H1 (cell line): ENCODE measurements at regions not wholly inside any gene's neighbourhood (a gene's known extent, or its start where the extent isn't known, plus 50 kb on each side); places are given as distances from the start of the nearest gene placed in this dataset.

Source experiments
- CTCF ChIA-PET: fragments of 300-600 bp; sonication (Branson Sonifier 250); formaldehyde crosslinking; loops from one replicate; lab custom pipeline; 2021; ENCODE audit not compliant: partially characterized antibody; lab: Charles Lee
- POLR2A ChIA-PET: fragments of 300-600 bp; sonication (Branson Sonifier 250); formaldehyde crosslinking; loops from one replicate; lab custom pipeline; 2021; ENCODE audit warnings: inconsistent platforms; ENCODE audit not compliant: partially characterized antibody; lab: Charles Lee
- DNase-seq, 2 experiments: peaks; one replicate each; pipeline versions ENCODE4 v3.0.0 to v3.0.0-alpha.2; 2010 to 2022; ENCODE audit warnings: low spot score in 2 of 2, low read depth in 1 of 2, mixed read lengths in 1 of 2
- FAIRE-seq: peaks from 2 replicates; lab custom pipeline; 2011; peaks lifted over from hg19 to GRCh38; lab: Jason Lieb, UNC
- H2AFZ ChIP-seq: 2 replicates; pipeline ENCODE4 v1.8.1; 2012; ENCODE audit warnings: low read length, inconsistent platforms
- H2AK5ac ChIP-seq: 2 replicates; pipeline ENCODE4 v1.6.1; 2013; ENCODE audit warnings: low read depth, low read length
- H2BK120ac ChIP-seq: replicated peaks from 2 replicates; pipeline ENCODE3; 2013; ENCODE audit warnings: low read depth, low read length, inconsistent platforms
- H2BK12ac ChIP-seq: 2 replicates; pipeline ENCODE4 v1.6.1; 2013; ENCODE audit warnings: low read depth, low read length
- H2BK15ac ChIP-seq: 2 replicates; pipeline ENCODE4 v1.6.1; 2013; ENCODE audit warnings: low read length
- H2BK20ac ChIP-seq: 2 replicates; pipeline ENCODE4 v1.6.1; 2013; ENCODE audit warnings: low read length
- H2BK5ac ChIP-seq: 2 replicates; pipeline ENCODE4 v1.6.1; 2013; ENCODE audit warnings: low read depth, low read length
- H3K14ac ChIP-seq: 2 replicates; pipeline ENCODE4 v1.6.1; 2013; ENCODE audit warnings: inconsistent platforms; ENCODE audit not compliant: insufficient read length
- H3K18ac ChIP-seq: 2 replicates; pipeline ENCODE4 v1.6.1; 2013; ENCODE audit warnings: low read length; ENCODE audit errors: extremely low read depth
- H3K23ac ChIP-seq: 2 replicates; pipeline ENCODE4 v1.6.1; 2013; ENCODE audit warnings: inconsistent platforms; ENCODE audit not compliant: insufficient read length
- H3K23me2 ChIP-seq: 2 replicates; pipeline ENCODE4 v1.6.1; 2013; ENCODE audit warnings: low read depth, low read length
- H3K27ac ChIP-seq: 2 replicates; pipeline ENCODE4 v1.6.1; 2011; ENCODE audit warnings: low read depth, low read length, inconsistent platforms
- H3K27me3 ChIP-seq, 4 experiments: replicated peaks in 1 of 4; 1 replicate in 1 of 4; 2 replicates in 3 of 4; pipeline versions ENCODE4 v1.6.1 to v1.8.1; 2011 to 2013; ENCODE audit warnings: low read length in 3 of 4, mild to moderate bottlenecking in 3 of 4, inconsistent platforms in 2 of 4, mixed read lengths in 2 of 4, moderate library complexity in 1 of 4; ENCODE audit not compliant: control insufficient read depth in 3 of 4, insufficient read depth in 3 of 4; ENCODE audit errors: extremely low read depth in 1 of 4
- H3K36me3 ChIP-seq, 4 experiments: 2 replicates each; pipeline versions ENCODE4 v1.6.1 to v1.8.1; 2011 to 2013; ENCODE audit warnings: mild to moderate bottlenecking in 4 of 4, low read length in 3 of 4, moderate library complexity in 2 of 4, control low read depth in 1 of 4, inconsistent platforms in 1 of 4; ENCODE audit not compliant: insufficient read depth in 4 of 4, control insufficient read depth in 2 of 4
- H3K4ac ChIP-seq: replicated peaks from 2 replicates; pipeline ENCODE3; 2013; ENCODE audit warnings: low read length, low read depth, mixed read lengths, inconsistent platforms; ENCODE audit not compliant: insufficient read length
- H3K4me1 ChIP-seq, 4 experiments: replicated peaks in 1 of 4; 1 replicate in 1 of 4; 2 replicates in 3 of 4; pipeline versions ENCODE4 v1.6.1 to v1.8.1; 2011 to 2013; ENCODE audit warnings: low read length in 3 of 4, inconsistent platforms in 2 of 4, mixed read lengths in 1 of 4; ENCODE audit not compliant: insufficient read depth in 4 of 4, control insufficient read depth in 3 of 4
- H3K4me2 ChIP-seq, 2 experiments: 2 replicates each; pipeline versions ENCODE4 v1.6.1 to v1.8.1; 2011 to 2013; ENCODE audit warnings: low read depth in 2 of 2, low read length in 2 of 2, control low read depth in 1 of 2, inconsistent platforms in 1 of 2, mild to moderate bottlenecking in 1 of 2; ENCODE audit not compliant: insufficient read depth in 1 of 2
- H3K4me3 ChIP-seq, 4 experiments: fragments of 200-600, 300-600 bp in 1 of 4; sonication (generic), shearing (Covaris generic), sonication (Bioruptor Twin) in 1 of 4; 2 replicates each; pipeline versions ENCODE4 v1.5.1 to v1.8.1; 2011 to 2016; ENCODE audit warnings: low read length in 4 of 4, low read depth in 3 of 4, control low read depth in 2 of 4, inconsistent platforms in 2 of 4, mild to moderate bottlenecking in 2 of 4, mixed read lengths in 1 of 4, moderate library complexity in 1 of 4; ENCODE audit not compliant: insufficient read depth in 2 of 4; ENCODE audit errors: extremely low read depth in 1 of 4
- H3K56ac ChIP-seq: replicated peaks from 2 replicates; pipeline ENCODE3; 2013; ENCODE audit warnings: low read depth, mild to moderate bottlenecking, mixed read lengths, low read length, inconsistent platforms; ENCODE audit not compliant: insufficient read length
- H3K79me1 ChIP-seq: 2 replicates; pipeline ENCODE4 v1.6.1; 2013; ENCODE audit warnings: low read depth, low read length, control low read depth
- H3K79me2 ChIP-seq, 2 experiments: 2 replicates each; pipeline versions ENCODE4 v1.6.1 to v1.8.1; 2012 to 2013; ENCODE audit warnings: low read length in 2 of 2, mild to moderate bottlenecking in 2 of 2, inconsistent platforms in 1 of 2; ENCODE audit not compliant: insufficient read depth in 2 of 2, control insufficient read depth in 1 of 2
- H3K9ac ChIP-seq, 4 experiments: replicated peaks in 1 of 4; 1 replicate in 1 of 4; 2 replicates in 3 of 4; pipeline versions ENCODE4 v1.6.1 to v1.8.1; 2011 to 2013; ENCODE audit warnings: low read depth in 3 of 4, low read length in 3 of 4, control low read depth in 2 of 4, mild to moderate bottlenecking in 2 of 4, moderate library complexity in 2 of 4, inconsistent platforms in 1 of 4; ENCODE audit errors: extremely low read depth in 1 of 4
- H3K9me3 ChIP-seq, 2 experiments: 2 replicates each; pipeline versions ENCODE4 v1.6.1 to v1.8.1; 2012 to 2013; ENCODE audit warnings: mild to moderate bottlenecking in 2 of 2, moderate library complexity in 2 of 2, control low read depth in 1 of 2, inconsistent platforms in 1 of 2, low read depth in 1 of 2, low read length in 1 of 2, mixed read lengths in 1 of 2; ENCODE audit not compliant: insufficient read depth in 2 of 2
- H4K20me1 ChIP-seq, 2 experiments: replicated peaks in 1 of 2; 2 replicates each; pipeline versions ENCODE3 to v1.8.1; 2011 to 2013; ENCODE audit warnings: inconsistent platforms in 2 of 2, low read length in 2 of 2, mild to moderate bottlenecking in 1 of 2; ENCODE audit not compliant: insufficient read depth in 2 of 2, control insufficient read depth in 1 of 2
- H4K5ac ChIP-seq: 2 replicates; pipeline ENCODE4 v1.6.1; 2013; ENCODE audit warnings: low read length, low read depth, mixed read lengths, inconsistent platforms; ENCODE audit not compliant: insufficient read length
- H4K8ac ChIP-seq: 2 replicates; pipeline ENCODE4 v1.8.0; 2013; ENCODE audit warnings: mild to moderate bottlenecking, moderate library complexity, low read length, inconsistent platforms; ENCODE audit not compliant: insufficient read depth; ENCODE audit errors: extremely low read depth
- H4K91ac ChIP-seq: replicated peaks from 2 replicates; pipeline ENCODE3; 2013; ENCODE audit warnings: low read length, mixed read lengths, inconsistent platforms; ENCODE audit not compliant: insufficient read length
- ATF3 ChIP-seq: IDR thresholded peaks from 2 replicates; pipeline ENCODE4 v1.6.1; 2011; ENCODE audit warnings: low read depth, mild to moderate bottlenecking, low read length; ENCODE audit not compliant: insufficient read depth
- CBX5 ChIP-seq: fragments of 300-800, 300-1000 bp; sonication (generic); IDR thresholded peaks from 2 replicates; pipeline ENCODE4 v1.7.1; 2016; ENCODE audit warnings: antibody characterized with exemption, low read length, low read depth
- CHD1 ChIP-seq: IDR thresholded peaks from 2 replicates; pipeline ENCODE4 v1.6.1; 2012; ENCODE audit warnings: low read depth, low read length, improper control_type of control experiment
- CHD2 ChIP-seq: IDR thresholded peaks from 2 replicates; pipeline ENCODE4 v1.6.1; 2012; ENCODE audit warnings: low read length, improper control_type of control experiment
- CTBP2 ChIP-seq: IDR thresholded peaks from 2 replicates; pipeline ENCODE4 v1.7.0; 2011; ENCODE audit warnings: borderline replicate concordance, mild to moderate bottlenecking, moderate library complexity, mixed read lengths, low read length; ENCODE audit not compliant: insufficient read depth, insufficient read length
- EGR1 ChIP-seq: IDR thresholded peaks from 2 replicates; pipeline ENCODE4 v1.6.1; 2011; ENCODE audit warnings: low read depth, low read length, borderline replicate concordance
- JUND ChIP-seq: IDR thresholded peaks from 2 replicates; pipeline ENCODE4 v1.6.1; 2011; ENCODE audit warnings: mild to moderate bottlenecking, improper control_type of control experiment, low read length
- NANOG ChIP-seq: IDR thresholded peaks from 2 replicates; pipeline ENCODE4 v1.6.1; 2011; ENCODE audit warnings: low read length, low read depth, mild to moderate bottlenecking, inconsistent platforms; ENCODE audit not compliant: insufficient read depth, poor library complexity, severe bottlenecking
- RBBP5 ChIP-seq: IDR thresholded peaks from 2 replicates; pipeline ENCODE4 v1.7.1; 2012; ENCODE audit warnings: low read depth, mild to moderate bottlenecking, inconsistent platforms, low read length, moderate library complexity, borderline replicate concordance
- RNF2 ChIP-seq: fragments of 200-900, 300-1000 bp; sonication (generic); IDR thresholded peaks from 2 replicates; pipeline ENCODE4 v1.7.1; 2016; ENCODE audit warnings: borderline replicate concordance, low read depth, mild to moderate bottlenecking, antibody characterized with exemption, low read length; ENCODE audit not compliant: poor library complexity, severe bottlenecking; ENCODE audit errors: missing control alignments
- TAF1 ChIP-seq: IDR thresholded peaks from 2 replicates; pipeline ENCODE4 v1.6.1; 2011; ENCODE audit warnings: mild to moderate bottlenecking, low read depth, low read length
- WGBS, 2 experiments: shearing (Covaris generic) in 1 of 2; methylation state at CpG; one replicate each; pipeline versions ENCODE4 v1.1.6 to v1.1.7; 2013 to 2015; ENCODE audit warnings: low lambda C conversion rate in 2 of 2, mixed read lengths in 2 of 2, inconsistent platforms in 1 of 2, low coverage in 1 of 2, missing lambda C conversion rate in 1 of 2; ENCODE audit not compliant: insufficient replicate concordance in 2 of 2, insufficient coverage in 1 of 2, insufficient read length in 1 of 2; ENCODE audit errors: extremely low coverage in 1 of 2, missing lambda C conversion rate in 1 of 2; 5-methylcytosine and 5-hydroxymethylcytosine counted together

GRCh38 chr16:59392911-59393310 lies 658.8 kb upstream of the GOT2 start:
- Histone ChIP-seq H3K4me2 (no peak overlapping the region), H2BK5ac (no peak overlapping the region), H4K8ac (no peak overlapping the region), H2AFZ (no peak overlapping the region), H2AK5ac (no peak overlapping the region), H3K4me3 (no peak overlapping the region), H3K79me1 (no peaks in the 10 kb centered on the region), H2BK20ac (no peak overlapping the region), H3K4ac (no peak overlapping the region), H2BK15ac (no peak overlapping the region), H3K79me2 (no peaks in the 10 kb centered on the region), H3K27me3 (no peaks in the 10 kb centered on the region), H3K23me2 (no peaks in the 10 kb centered on the region), H4K20me1 (no peaks in the 10 kb centered on the region), H3K18ac (no peak overlapping the region), H3K27ac (no peak overlapping the region), H4K91ac (no peak overlapping the region), H3K9ac (no peak overlapping the region), H3K14ac (no peak overlapping the region), H3K4me1 (0 out of 7 replicates have a peak, but pooled peaks cover 0 to 3% (median 0%) of the 10 kb centered on the region in 4 experiments), H4K5ac (no peak overlapping the region), H3K36me3 (no peaks in the 10 kb centered on the region), H2BK120ac (no peak overlapping the region), H3K9me3 (no peaks in the 10 kb centered on the region), H3K56ac (no peak overlapping the region), H3K23ac (no peak overlapping the region), H2BK12ac (no peak overlapping the region)
- ChIA-PET POLR2A (no interaction called here), CTCF (interaction anchor here (0.7 kb wide), 1 partner anchor 93 kb away, joined by 3 read pairs; no protein-coding TSS in a partner anchor)
- no peak for FAIRE-seq
- 95% methylated on average over 2 of the region's 2 CpGs; no CpG with 5 or more reads in 1 of the 2 experiments for WGBS, 2 experiments
- TF ChIP-seq RNF2 (no peak), RBBP5 (no peak), CHD1 (no peak), CHD2 (no peak), CBX5 (no peak), CTBP2 (no peak), TAF1 (no peak), ATF3 (no peak), JUND (no peak), NANOG (no peak), EGR1 (no peak)
- DNase-seq: no peak
